ENCODE measurements at regions not wholly inside any gene's neighbourhood (a gene's known extent, or its start where the extent isn't known, plus 50 kb on each side); places are given as distances from the start of the nearest gene placed in this dataset.

- H3K36me3 Mint-ChIP-seq (ENCODE audit: insufficient read depth) = no peaks in the 10 kb centered on the region
- no peak overlapping the region for H3K27ac Mint-ChIP-seq
- no peaks in the 10 kb centered on the region for H3K4me1 Mint-ChIP-seq (ENCODE audit: low read depth in 2 of 2)
- H3K9me3 Mint-ChIP-seq = no peaks in the 10 kb centered on the region
- DNase-seq (no peak), ATAC-seq (replicated peaks) (no peak)
- no peak overlapping the region for H3K4me3 Mint-ChIP-seq
- H3K27me3 Mint-ChIP-seq = peaks cover 7 to 8% of the 10 kb centered on the region in 2 donors
These were observed 92.1 kb upstream of the PIK3C3 start for GRCh38 chr18:41862921-41863320.

GRCh38 chr18:41860987-41861386, 94.0 kb upstream of the PIK3C3 start:
- H3K27me3 Mint-ChIP-seq = peaks cover 7 to 8% of the 10 kb centered on the region in 2 donors
- H3K4me1 Mint-ChIP-seq (ENCODE audit: low read depth in 2 of 2) = no peaks in the 10 kb centered on the region
- no peak overlapping the region for H3K4me3 Mint-ChIP-seq
- H3K36me3 Mint-ChIP-seq (ENCODE audit: insufficient read depth) = no peaks in the 10 kb centered on the region
- DNase-seq = no peak
- ATAC-seq (replicated peaks) = no peak
- H3K9me3 Mint-ChIP-seq = no peaks in the 10 kb centered on the region
- no peak overlapping the region for H3K27ac Mint-ChIP-seq

GRCh38 chr18:41858761-41859555, 96.1 kb upstream of the PIK3C3 start:
- Mint-ChIP-seq H3K4me1 (ENCODE audit: low read depth in 2 of 2) (no peaks in the 10 kb centered on the region), H3K9me3 (no peaks in the 10 kb centered on the region), H3K36me3 (ENCODE audit: insufficient read depth) (no peaks in the 10 kb centered on the region), H3K27me3 (peaks cover 7 to 8% of the 10 kb centered on the region in 2 donors), H3K27ac (no peak overlapping the region), H3K4me3 (no peak overlapping the region)
- ATAC-seq (replicated peaks) (no peak), DNase-seq (no peak)

- no peak overlapping the region for H3K4me3 Mint-ChIP-seq
- H3K36me3 Mint-ChIP-seq (ENCODE audit: insufficient read depth) = no peaks in the 10 kb centered on the region
- no peaks in the 10 kb centered on the region for H3K4me1 Mint-ChIP-seq (ENCODE audit: low read depth in 2 of 2)
- ATAC-seq (replicated peaks) (no peak), DNase-seq (no peak)
- no peaks in the 10 kb centered on the region for H3K27me3 Mint-ChIP-seq
- peaks cover 0 to 3% of the 10 kb centered on the region in 2 donors for H3K9me3 Mint-ChIP-seq
- H3K27ac Mint-ChIP-seq = no peak overlapping the region
These were observed 101.8 kb upstream of the PIK3C3 start for GRCh38 chr18:41853280-41853679.

GRCh38 chr18:41850781-41851180, 104.3 kb upstream of the PIK3C3 start:
- no peak for ATAC-seq (replicated peaks)
- no peak overlapping the region for H3K4me3 Mint-ChIP-seq
- DNase-seq = no peak
- H3K36me3 Mint-ChIP-seq (ENCODE audit: insufficient read depth) = no peaks in the 10 kb centered on the region
- peaks cover 0 to 9% of the 10 kb centered on the region in 2 donors for H3K27me3 Mint-ChIP-seq
- H3K27ac Mint-ChIP-seq = no peak overlapping the region
- H3K4me1 Mint-ChIP-seq (ENCODE audit: low read depth in 2 of 2) = no peaks in the 10 kb centered on the region
- H3K9me3 Mint-ChIP-seq = peaks cover 0 to 6% of the 10 kb centered on the region in 2 donors

- no peak overlapping the region for H3K27ac Mint-ChIP-seq
- peaks cover 0 to 7% of the 10 kb centered on the region in 2 donors for H3K9me3 Mint-ChIP-seq
- ATAC-seq (replicated peaks) = no peak
These were observed 105.4 kb upstream of the PIK3C3 start for GRCh38 chr18:41849632-41850031.

GRCh38 chr18:41845563-41845962, 109.5 kb upstream of the PIK3C3 start:
- Mint-ChIP-seq H3K27ac (no peak overlapping the region), H3K36me3 (ENCODE audit: insufficient read depth) (no peaks in the 10 kb centered on the region), H3K27me3 (peaks cover 0 to 9% of the 10 kb centered on the region in 2 donors), H3K4me1 (ENCODE audit: low read depth in 2 of 2) (no peaks in the 10 kb centered on the region), H3K4me3 (no peak overlapping the region), H3K9me3 (peaks cover 0 to 4% of the 10 kb centered on the region in 2 donors)
- ATAC-seq (replicated peaks) (no peak), DNase-seq (no peak)

More at GRCh38 chr18:41849632-41850031, 105.4 kb upstream of the PIK3C3 start:
- no peaks in the 10 kb centered on the region for H3K36me3 Mint-ChIP-seq (ENCODE audit: insufficient read depth)
- no peak overlapping the region for H3K4me3 Mint-ChIP-seq
- peaks cover 0 to 9% of the 10 kb centered on the region in 2 donors for H3K27me3 Mint-ChIP-seq
- no peak for DNase-seq
- no peaks in the 10 kb centered on the region for H3K4me1 Mint-ChIP-seq (ENCODE audit: low read depth in 2 of 2)

- no peak for ATAC-seq (replicated peaks)
- H3K9me3 Mint-ChIP-seq = peaks cover 0 to 4% of the 10 kb centered on the region in 2 donors
- no peak overlapping the region for H3K27ac Mint-ChIP-seq
- no peaks in the 10 kb centered on the region for H3K4me1 Mint-ChIP-seq (ENCODE audit: low read depth in 2 of 2)
- H3K36me3 Mint-ChIP-seq (ENCODE audit: insufficient read depth) = no peaks in the 10 kb centered on the region
- H3K4me3 Mint-ChIP-seq = no peak overlapping the region
- no peak for DNase-seq
- H3K27me3 Mint-ChIP-seq = peaks cover 0 to 9% of the 10 kb centered on the region in 2 donors
These were observed 112.1 kb upstream of the PIK3C3 start for GRCh38 chr18:41842886-41843285.

- Mint-ChIP-seq H3K27ac (no peak overlapping the region), H3K4me1 (ENCODE audit: low read depth in 2 of 2) (no peaks in the 10 kb centered on the region), H3K27me3 (peaks cover 0 to 8% of the 10 kb centered on the region in 2 donors), H3K9me3 (no peaks in the 10 kb centered on the region), H3K4me3 (no peak overlapping the region), H3K36me3 (ENCODE audit: insufficient read depth) (no peaks in the 10 kb centered on the region)
- no peak for DNase-seq
- no peak for ATAC-seq (replicated peaks)
These were observed 125.2 kb upstream of the PIK3C3 start for GRCh38 chr18:41829647-41830516.

- no peak for ATAC-seq (replicated peaks)
- no peak overlapping the region for H3K4me3 Mint-ChIP-seq
These were observed 126.9 kb upstream of the PIK3C3 start for GRCh38 chr18:41828137-41828536.

GRCh38 chr18:41820784-41821183, 134.2 kb upstream of the PIK3C3 start:
- Mint-ChIP-seq H3K27ac (no peak overlapping the region), H3K4me1 (ENCODE audit: low read depth in 2 of 2) (no peaks in the 10 kb centered on the region), H3K36me3 (ENCODE audit: insufficient read depth) (no peaks in the 10 kb centered on the region), H3K27me3 (no peaks in the 10 kb centered on the region), H3K4me3 (no peak overlapping the region), H3K9me3 (peaks cover 0 to 2% of the 10 kb centered on the region in 2 donors)
- ATAC-seq (replicated peaks) = no peak
- DNase-seq = no peak

More at GRCh38 chr18:41828137-41828536, 126.9 kb upstream of the PIK3C3 start:
- no peaks in the 10 kb centered on the region for H3K36me3 Mint-ChIP-seq (ENCODE audit: insufficient read depth)
- DNase-seq = no peak
- peaks cover 0 to 8% of the 10 kb centered on the region in 2 donors for H3K27me3 Mint-ChIP-seq
- H3K4me1 Mint-ChIP-seq (ENCODE audit: low read depth in 2 of 2) = no peaks in the 10 kb centered on the region
- H3K27ac Mint-ChIP-seq = no peak overlapping the region
- no peaks in the 10 kb centered on the region for H3K9me3 Mint-ChIP-seq

- H3K27ac Mint-ChIP-seq = no peak overlapping the region
- H3K4me1 Mint-ChIP-seq (ENCODE audit: low read depth in 2 of 2) = no peaks in the 10 kb centered on the region
- no peaks in the 10 kb centered on the region for H3K36me3 Mint-ChIP-seq (ENCODE audit: insufficient read depth)
- no peak overlapping the region for H3K4me3 Mint-ChIP-seq
- no peaks in the 10 kb centered on the region for H3K27me3 Mint-ChIP-seq
- peaks cover 0 to 4% of the 10 kb centered on the region in 2 donors for H3K9me3 Mint-ChIP-seq
- DNase-seq (no peak), ATAC-seq (replicated peaks) (no peak)
These were observed 136.4 kb upstream of the PIK3C3 start for GRCh38 chr18:41818381-41819355.

- DNase-seq (no peak), ATAC-seq (replicated peaks) (no peak)
- Mint-ChIP-seq H3K27ac (no peak overlapping the region), H3K4me3 (no peak overlapping the region), H3K4me1 (ENCODE audit: low read depth in 2 of 2) (no peaks in the 10 kb centered on the region), H3K9me3 (peaks cover 0 to 5% of the 10 kb centered on the region in 2 donors), H3K27me3 (no peaks in the 10 kb centered on the region), H3K36me3 (ENCODE audit: insufficient read depth) (no peaks in the 10 kb centered on the region)
These were observed 140.4 kb upstream of the PIK3C3 start for GRCh38 chr18:41814651-41815050.
